ENCODE measurements at regions not wholly inside any gene's neighbourhood (a gene's known extent, or its start where the extent isn't known, plus 50 kb on each side); places are given as distances from the start of the nearest gene placed in this dataset.
A peak's percentile ranks its signal among the peaks of the same experiment; 100 is the strongest.

GRCh38 chr2:200135082-200135481 is 171.4 kb upstream of the SPATS2L start:
- no peak for ATAC-seq

DNA sequence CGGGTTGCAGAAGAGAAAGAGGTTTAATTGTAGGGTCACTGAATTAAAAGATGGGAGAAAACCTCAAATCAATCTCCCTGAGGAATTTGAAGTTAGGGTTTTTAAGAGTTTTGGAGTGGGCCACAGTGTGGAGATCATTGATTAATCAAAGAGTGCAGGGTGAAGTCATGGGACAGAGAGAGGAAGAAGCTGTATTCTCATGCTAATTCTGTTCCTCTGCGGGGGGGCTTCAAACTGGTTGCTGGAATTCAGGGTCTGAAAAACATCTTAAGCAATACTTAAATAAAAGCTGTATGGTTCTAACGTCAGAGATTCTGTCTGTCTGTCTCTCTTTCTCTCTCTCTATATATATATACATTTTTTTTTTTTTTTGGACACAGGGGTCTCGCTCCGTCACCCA is 169.8 kb upstream of the SPATS2L start:
- no peak for ATAC-seq
- DNase-seq (ENCODE audit: low spot score), result no peak

More at GRCh38 chr2:200135082-200135481, 171.4 kb upstream of the SPATS2L start:
- DNase-seq (ENCODE audit: low spot score), result no peak

DNA sequence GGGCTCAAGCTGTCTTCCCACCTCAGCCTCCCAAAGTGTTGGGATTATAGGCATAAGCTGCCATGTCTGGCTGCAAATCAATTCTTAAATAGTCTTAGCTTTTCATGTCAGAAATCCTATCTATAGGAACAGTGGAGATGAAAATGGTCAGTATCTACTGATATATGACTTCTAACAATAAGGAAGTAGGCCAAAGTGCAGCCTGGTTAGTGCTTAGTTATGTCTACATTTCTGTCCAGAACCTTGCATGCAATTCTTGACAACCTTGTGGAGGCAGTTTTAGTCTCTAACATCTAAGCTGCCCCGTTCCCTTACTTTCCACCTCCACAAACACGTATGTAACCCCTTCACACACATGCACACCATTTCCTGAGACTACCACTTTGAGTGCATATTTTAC is 169.2 kb upstream of the SPATS2L start:
- no peak for DNase-seq (ENCODE audit: low spot score)
- ATAC-seq, result no peak

- DNase-seq (ENCODE audit: low spot score) (no peak), ATAC-seq (peak; percentile 26)
Observed at GRCh38 chr2:200137691-200138090, 168.8 kb upstream of the SPATS2L start.

GRCh38 chr2:200138391-200139124 is 167.9 kb upstream of the SPATS2L start:
- ATAC-seq (no peak), DNase-seq (ENCODE audit: low spot score) (no peak)

DNA sequence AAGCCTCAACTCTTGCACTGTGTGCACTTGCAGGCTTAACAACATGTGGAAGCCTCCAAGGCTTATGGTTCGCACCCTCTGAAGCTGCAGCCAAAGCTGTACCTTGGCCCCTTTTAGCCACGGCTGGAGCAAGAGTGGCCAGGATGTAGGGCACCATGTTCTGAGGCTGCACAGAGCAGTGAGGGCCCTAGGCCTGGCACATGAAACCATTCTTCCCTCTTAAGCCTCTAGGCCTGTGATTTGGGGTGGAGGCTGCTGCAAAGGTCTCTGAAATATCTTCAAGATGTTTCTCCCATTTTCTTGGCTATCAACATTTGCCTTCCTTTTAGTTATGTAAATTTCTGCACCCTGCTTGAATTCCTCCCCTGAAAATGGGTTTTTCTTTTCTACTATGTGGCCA is 161.9 kb upstream of the SPATS2L start:
- no peak for ATAC-seq
- no peak for DNase-seq (ENCODE audit: low spot score)

- ATAC-seq (no peak), DNase-seq (ENCODE audit: low spot score) (no peak)
Observed at GRCh38 chr2:200146501-200146900, 160.0 kb upstream of the SPATS2L start.

- ATAC-seq (no peak), DNase-seq (ENCODE audit: low spot score) (no peak)
Observed at GRCh38 chr2:200147371-200147770, 159.1 kb upstream of the SPATS2L start.

GRCh38 chr2:200148366-200148765 is 158.1 kb upstream of the SPATS2L start:
- ATAC-seq (no peak), DNase-seq (ENCODE audit: low spot score) (no peak)

DNA sequence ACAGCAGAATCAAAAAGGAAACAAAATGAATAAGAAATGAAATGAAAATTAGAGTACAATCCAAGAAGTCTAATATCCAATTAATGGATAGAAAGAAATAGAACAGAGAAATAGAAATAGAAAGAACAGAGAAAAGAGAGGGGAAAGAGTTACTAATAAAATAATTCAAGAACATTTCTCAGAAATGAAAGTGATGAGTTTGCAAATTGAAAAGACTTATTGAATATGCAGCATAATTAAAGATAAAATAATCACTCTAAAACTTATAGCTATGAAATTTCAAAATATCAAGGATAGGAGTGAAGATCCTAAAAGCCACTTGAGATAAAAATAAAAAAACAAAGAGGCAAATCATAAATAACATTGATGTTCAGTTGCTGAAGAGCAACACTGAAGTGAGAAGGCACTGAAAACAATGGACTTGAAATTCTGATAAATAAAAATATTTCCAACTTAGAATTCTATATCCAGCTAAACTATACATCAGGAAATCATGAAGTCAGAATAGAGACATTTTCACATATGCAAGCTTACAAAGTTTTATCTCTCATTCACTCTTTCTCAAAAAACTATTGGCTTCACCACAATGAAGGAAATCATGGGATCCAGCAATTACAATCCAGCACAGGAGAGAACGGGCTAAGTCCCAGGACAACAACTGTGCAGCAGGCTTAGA is 155.9 kb upstream of the SPATS2L start:
- no peak for ATAC-seq

GRCh38 chr2:200155652-200156051 is 150.8 kb upstream of the SPATS2L start:
- no peak for DNase-seq (ENCODE audit: low spot score)
- no peak for ATAC-seq

More for the DNA sequence above, 155.9 kb upstream of the SPATS2L start:
- no peak for DNase-seq (ENCODE audit: low spot score)

DNA sequence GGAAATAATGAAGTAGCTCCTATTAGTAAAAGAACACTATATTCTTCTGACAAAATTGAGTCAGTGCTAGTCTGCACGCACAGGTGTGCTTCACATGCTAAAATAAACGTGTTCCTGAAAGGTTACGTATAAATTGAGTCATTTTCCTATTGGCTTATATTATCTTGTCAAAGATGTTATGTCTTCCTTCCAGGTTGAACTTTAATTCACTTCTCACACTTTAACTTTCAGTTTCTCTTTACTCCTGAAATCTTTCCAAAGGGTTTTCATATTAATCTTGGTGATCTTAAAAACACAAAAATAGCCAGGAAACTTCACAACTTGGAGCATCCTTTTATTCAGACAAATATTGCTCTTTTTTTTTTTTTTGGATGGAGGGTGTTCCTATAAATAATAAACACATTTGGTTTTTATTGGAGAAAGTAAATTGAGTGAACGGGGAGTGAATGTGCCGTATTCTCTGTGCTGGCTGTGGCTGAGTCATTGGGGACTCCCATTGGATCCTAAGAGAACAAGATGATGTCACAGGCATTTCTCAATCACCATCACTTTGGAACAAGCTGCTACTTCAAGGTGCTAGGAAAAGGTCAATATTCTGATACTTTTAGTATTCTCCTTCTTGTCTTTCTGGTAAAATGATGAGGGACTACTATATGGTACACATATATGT is 150.2 kb upstream of the SPATS2L start:
- DNase-seq (ENCODE audit: low spot score), result peak; percentile 50
- peak; percentile 92 for ATAC-seq

GRCh38 chr2:200158647-200159356 is 147.7 kb upstream of the SPATS2L start:
- DNase-seq (ENCODE audit: low spot score), result no peak
- ATAC-seq, result no peak

DNA sequence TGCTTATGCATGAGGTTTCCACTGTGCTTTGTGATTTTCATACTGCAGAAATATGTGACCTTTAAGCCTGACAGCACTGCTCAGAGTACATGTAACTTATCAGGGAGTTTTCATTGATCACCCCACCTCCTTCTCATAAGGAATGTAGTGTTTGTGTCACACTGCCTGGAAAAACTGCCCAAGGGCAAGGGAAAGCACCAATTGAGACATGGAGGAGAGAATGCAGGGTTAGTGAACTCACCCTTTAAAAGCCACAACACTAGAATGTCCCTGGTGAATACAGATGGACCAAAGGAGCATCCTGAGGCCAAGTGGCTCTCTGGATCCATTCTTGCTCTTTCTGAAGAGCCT is 147.2 kb upstream of the SPATS2L start:
- DNase-seq (ENCODE audit: low spot score) (no peak), ATAC-seq (no peak)

DNA sequence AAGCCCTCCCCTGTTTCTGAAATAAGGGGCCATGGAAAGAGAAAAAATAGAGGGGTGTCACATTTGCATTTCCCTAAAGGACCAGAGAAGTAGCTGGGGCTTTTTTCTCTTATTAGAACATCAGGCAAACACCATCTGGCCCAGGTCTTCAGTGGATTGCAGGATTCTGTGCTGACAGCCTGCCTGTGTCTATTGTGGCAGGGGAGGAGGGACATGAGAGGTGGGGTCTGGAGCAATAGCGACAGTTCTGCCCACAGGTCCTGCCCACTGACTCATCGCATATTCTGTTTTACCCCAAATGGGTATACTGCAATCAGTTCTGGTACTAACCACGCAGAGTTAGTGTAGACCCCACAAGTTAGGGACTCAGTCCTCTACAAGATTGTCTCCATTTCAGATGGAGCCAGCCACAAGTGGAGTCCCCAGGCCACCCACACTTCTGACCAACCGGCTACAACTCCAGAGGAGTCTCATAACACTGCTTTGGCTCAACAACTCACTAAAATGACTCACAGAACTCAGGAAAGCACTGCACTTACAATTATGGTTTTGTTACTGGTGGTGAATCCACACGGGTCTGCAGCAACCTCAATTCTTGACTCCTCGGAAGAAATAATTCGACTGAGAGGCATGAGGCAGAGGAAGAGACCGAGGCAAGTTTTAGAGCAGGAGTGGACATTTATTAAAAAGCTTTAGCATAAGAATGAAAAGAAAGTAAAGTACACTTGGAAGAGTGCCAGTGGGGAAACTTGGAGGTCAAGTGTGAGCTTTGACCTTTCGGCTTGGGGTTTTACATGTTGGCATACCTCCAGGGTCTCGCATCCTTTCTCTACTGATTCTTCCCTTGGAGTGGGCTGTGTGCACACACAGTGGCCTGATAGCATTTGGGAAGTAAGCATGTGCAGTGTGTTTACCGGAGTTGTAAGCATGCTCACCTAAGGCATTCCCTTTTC is 146.4 kb upstream of the SPATS2L start:
- DNase-seq (ENCODE audit: low spot score), result no peak

DNA sequence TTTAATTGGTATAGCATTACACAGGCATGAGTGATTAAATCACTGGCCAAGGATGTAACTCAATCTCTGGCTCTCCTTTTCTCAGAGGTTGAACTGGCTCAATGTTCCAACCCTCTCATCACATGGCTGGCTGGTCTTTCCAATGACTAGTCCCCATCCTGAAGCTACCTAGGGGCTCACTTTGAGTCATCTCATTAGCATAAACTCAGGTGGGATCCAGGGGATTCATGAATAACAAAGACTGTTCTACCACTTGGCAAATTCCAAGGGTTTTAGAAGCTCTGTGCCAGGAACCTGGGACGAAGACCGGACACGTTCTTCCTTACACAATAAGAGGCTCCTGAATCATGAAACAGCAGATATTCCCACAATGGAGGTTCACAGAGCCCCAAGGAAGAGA is 145.0 kb upstream of the SPATS2L start:
- ATAC-seq, result no peak
- no peak for DNase-seq (ENCODE audit: low spot score)

More for the DNA sequence above, 146.4 kb upstream of the SPATS2L start:
- ATAC-seq, result no peak

DNA sequence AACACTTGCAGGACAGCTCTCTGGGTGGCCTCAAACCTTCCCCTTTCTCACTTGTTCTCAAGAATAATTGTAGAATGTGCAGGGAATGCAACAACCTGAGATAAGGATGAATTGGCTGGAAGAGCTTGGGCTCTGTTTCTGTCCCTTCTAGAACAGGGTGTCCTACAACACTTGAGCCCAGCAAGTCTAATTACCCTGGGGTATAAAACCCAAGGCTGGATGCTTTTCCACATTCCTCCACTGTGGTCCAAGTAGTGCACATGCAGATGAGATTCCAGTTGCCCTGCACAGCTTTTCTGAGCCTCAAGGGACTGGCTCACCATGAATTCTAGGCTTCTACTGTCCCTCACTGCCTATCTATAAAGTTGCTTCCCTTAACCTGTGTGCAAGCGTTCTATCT is 140.8 kb upstream of the SPATS2L start:
- ATAC-seq (no peak), DNase-seq (ENCODE audit: low spot score) (no peak)

GRCh38 chr2:200168641-200169555 is 137.6 kb upstream of the SPATS2L start:
- DNase-seq (ENCODE audit: low spot score), result no peak
- ATAC-seq, result no peak

DNA sequence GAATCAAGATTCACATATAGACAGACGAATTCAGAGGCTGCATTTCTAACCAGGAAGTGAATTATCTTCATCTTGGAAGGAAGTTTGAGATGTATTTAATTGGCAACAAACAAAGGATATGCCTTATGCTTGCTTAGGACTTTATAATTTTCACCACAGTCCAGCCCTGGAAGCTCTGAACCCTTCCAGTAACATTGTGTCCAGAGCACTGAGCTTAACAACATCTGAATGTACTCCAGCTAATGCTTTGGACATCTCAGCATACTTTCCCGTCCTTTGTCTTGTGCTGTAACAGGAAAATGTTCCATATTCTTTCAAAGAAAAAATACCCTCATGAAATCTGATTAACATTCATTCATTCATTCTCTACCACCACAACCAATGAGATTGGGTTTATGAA is 136.3 kb upstream of the SPATS2L start:
- DNase-seq (ENCODE audit: low spot score), result no peak
- ATAC-seq, result no peak

Measured in left lobe of liver (tissue), 2 donors.